Ramos (cell line): ENCODE measurements at regions not wholly inside any gene's neighbourhood (a gene's known extent, or its start where the extent isn't known, plus 50 kb on each side); places are given as distances from the start of the nearest gene placed in this dataset.

ENCODE experiments used
- in situ Hi-C: fragments of 300-500 bp; cut with MboI; formaldehyde crosslinking; loops from one replicate; pipeline ENCODE4 v1.14.3; 2022; ENCODE audit warnings: low sequenced_read_pairs; ENCODE audit not compliant: unreplicated experiment

DNA sequence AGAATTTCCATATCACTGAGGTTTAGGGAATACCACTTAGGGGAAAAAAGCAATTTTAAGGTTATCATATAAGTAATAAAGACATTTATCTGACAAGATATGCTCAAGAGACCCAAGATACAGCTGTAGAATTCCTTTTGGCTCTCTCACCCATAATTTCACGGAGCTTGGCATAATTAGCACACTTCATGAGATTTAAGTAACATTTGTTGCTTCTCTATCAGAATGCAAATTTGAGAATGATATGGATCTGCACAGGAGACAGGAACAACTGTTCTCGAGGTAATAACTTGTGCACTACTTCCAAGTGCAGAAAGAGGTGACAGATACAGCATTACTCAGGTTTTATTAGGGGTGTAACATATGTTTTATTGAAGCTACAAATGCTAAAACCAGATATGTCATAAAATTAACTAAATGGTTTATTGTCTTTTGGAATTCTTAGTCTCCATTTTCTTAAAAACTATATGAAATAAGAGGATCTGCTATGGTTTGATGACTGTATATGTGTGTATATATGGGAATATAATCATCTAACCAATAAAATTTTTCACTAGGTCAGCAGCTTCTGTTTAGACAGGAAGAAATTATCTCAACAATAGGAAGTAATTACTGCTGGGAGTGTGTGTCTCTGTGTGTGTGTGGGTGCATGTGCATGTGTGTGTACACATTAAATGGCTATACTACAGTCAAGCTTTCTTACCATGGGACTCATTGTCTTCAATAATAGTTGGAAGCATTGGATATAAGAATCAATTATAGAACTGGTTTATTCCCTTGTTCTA is 401.3 kb downstream of the PCDH17 start:
- in situ Hi-C loops, result no loop called here

DNA sequence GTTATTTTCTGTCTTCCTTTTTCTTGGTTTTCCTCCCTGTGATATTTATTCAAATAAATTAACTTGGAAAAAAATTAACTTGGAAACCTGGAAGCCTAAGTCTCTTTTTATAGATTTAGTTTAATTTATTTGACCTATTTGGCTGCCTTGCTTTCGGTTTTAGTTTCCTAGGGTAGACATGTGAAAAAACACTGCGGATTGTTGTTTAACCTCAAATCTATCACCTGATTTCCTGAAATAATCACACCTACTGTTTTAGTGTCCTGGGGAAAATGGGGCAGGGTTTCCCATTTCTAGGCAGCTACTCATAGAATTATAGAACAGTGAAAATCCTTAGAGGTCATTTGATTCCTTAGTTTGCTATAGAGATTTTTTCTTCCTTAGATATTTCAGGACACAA is 412.4 kb downstream of the PCDH17 start:
- in situ Hi-C loops, result no loop called here

DNA sequence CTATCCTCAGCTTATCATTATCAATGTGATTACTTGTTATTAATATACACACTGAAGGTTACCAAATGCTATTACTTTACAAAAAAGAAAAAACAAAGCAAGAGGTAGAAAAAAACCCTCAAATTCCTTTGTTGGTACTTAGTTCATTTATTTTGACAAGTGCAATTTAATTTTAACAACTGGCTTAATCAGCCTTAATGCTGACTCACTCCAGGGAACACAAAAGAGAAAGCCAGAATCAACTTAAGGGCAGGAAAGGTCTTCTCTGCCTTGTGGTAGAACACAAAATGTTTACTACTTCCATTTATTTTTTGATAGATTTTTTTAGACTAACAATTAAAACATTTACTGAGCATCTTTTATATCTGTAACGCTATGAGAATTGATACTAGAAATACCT is 417.1 kb downstream of the PCDH17 start:
- in situ Hi-C loops, result no loop called here

DNA sequence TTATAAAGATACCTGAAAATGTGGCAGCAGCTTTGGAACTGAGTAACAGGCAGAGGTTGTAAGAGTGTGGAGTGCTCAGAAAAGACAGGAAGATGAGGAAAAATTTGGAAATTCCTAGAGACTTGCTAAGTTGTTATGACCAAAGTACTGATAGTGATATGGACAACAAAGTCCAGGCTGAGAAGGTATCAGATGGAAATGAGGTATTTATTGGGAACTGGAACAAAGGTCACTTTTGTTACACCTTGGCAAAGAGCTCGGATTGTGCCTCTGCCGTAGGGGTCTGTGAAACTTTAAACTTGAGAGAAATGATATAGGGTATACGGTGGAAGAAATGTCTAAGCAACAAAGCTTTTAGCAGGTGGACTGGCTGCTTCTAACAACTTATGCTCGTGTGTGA is 419.9 kb downstream of the PCDH17 start:
- in situ Hi-C loops, result no loop called here

DNA sequence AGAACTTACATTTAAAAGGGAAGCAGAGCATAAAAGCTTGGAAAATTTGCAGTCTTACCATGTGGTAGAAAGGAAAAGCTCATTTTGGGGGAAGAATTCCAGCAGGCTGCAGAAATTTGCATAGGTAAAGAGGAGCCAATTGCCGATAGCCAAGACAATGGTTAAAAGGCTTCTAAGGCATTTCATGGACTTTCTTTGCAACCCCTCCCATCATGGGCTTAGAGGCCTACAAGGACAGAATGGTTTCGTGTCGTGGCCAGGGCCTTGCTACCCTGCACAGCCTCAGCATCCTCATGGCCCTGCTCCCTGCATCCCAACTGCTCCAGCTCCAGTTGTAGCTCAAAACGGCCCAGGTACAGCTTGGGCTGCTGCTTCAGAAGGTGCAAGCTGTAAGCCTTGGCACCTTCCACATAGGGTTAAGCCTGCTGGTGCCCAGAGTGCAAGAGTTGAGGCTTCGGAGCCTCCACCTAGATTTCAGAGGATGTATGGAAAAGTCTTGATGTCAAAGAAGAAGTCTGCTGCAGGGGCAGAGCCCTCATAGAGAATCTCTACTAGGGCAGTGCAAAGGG is 420.3 kb downstream of the PCDH17 start:
- in situ Hi-C loops, result no loop called here

DNA sequence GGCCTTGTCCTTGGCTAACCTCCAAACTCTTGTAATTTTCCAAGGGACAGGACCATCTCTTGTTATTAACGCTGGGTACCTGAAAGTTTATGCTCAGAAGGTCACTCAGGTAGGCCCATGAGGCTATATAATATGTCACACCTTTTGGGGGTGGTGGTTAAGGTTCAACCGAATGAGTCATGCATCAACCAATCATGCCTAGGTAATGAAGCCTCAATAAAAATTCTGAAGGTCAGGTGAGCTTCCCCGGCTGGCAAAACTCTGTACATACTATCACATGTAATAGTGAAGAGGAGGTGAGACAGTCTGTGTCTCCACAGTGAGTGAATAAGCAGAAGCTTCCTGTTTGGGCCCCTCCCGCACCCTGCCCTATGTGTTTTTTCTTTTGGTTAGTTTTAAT is 424.9 kb downstream of the PCDH17 start:
- in situ Hi-C loops, result no loop called here

DNA sequence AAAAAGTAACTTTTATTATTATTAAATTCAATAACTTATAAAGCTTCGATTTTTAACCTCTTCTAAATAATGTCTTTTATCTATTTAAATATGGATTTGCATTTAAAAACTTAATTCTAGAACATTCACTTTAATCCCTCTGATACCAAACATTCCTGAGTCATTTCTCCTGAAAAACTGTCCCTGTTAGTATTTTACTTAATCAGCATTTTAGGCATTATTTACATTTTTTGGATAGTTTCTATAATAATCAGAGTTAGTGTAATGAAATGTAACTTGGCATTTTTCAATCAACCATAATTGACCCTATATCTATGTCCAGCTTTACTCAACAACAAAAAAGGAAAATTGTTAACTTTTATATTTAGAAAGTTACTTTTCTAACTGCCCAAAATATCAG is 428.1 kb downstream of the PCDH17 start:
- in situ Hi-C loops, result no loop called here

DNA sequence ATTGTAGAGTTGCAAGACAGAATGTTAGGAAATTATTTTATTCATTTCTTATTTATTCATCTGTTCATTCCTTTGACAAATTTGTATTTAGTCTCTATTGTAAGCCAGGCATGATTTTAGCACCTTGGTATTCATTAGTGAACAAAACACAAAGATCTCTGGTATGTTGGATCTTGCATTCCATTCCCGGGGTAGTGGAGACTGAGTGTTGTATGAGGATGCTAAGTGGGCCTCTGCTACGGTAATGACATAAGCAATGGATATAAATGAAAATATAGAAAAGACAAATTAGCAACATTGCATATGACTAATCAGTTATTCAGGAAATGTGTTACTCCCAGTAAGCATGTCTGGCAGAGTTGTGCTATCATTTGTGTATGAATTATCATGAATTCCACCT is 449.3 kb downstream of the PCDH17 start:
- in situ Hi-C loops, result no loop called here

DNA sequence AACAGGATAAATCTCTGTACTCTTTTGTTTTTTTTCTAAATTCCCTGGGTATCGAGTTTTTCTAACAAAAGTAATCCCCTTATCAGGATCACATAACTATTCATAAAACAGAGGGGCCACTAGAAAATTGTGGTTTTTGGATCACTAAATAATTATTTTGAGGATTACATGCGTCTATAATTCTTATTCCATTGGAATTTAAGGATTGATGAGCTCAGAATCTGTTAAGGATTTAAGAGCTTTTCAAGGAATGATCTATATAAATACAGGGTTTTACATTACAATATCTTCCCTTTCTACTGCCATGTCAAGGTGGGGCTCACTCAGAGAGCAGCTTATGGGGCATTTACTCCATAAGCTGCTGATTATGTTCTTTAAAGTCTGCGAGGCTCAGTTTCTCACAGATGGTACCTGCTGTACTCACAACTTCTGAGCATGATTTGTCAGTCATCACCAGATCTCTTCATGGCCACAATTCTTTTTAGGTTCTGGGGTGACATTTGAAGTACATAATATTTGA is 449.8 kb downstream of the PCDH17 start:
- in situ Hi-C loops, result no loop called here

DNA sequence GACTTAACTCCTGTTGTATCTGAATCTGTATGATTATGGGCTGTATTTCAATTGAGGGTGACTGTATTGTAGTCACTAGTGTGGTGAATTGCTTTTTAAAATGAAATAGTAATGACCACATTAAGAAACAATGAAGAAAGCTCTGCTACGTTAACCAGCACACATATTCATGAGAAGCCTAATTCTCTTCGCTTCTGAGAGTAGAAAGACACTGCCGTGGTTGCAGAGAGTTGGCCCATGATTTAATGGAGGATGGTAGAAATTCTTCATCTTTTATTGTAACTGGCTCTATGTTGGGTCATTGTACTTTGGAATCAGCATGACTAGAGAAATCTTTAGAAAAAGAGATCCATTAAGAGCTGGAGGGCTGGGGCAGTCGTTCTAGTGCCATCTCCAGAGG is 451.5 kb downstream of the PCDH17 start:
- in situ Hi-C loops, result no loop called here

DNA sequence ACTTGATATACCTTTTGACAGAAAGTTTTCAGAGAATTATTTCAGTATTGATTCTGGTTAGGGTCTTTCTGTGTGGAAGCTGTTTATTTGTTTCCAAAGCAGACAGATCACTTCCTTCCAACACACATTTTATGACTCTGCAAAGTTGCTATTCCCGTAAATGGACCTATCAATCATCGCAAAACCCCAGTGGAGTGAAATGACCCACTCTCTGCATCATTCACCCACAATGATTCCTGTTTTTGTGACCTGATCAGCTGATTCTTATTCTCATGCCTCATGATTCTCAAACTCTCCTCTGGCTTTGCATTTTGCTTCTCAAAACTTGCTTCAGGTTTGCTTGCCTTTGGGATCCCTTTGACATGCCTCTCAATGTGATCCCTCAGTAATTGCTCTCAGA is 453.7 kb downstream of the PCDH17 start:
- in situ Hi-C loops, result no loop called here

DNA sequence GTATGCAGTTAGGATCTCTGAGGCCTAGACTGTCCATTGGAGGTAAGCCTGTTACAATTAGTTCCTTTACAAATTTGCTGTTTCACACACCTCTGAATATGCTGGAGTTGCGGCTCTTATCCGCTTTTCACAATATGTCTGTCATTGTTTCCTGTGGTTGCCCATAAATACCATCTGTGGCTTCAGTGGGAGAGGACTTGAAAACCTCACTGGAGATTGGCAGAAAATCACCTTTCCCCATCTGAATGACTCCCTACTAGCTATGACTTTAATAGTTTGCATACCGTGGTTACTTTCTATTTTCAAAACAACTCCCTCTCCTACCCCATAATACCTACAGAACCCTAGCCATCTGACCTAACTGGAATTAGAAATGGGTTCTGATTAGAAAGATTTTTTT is 454.3 kb downstream of the PCDH17 start:
- in situ Hi-C loops, result no loop called here

DNA sequence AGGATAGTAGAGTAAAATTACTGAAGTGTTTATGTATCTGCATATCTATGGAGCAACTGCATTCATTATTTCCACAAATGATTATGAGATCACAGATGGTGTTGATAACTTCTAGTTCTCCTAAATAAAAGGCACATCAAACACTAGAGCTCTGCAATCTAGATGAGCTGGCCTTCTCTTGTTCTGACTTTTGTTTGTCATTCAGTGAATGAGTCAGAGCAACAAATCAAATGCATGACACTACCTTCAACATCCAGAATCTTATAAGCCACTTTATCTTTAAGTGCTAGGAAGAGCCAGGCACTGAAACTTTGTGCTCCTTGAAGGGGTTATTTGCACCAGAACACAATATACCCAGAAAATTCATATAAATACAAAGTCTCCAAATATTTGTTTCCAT is 456.0 kb downstream of the PCDH17 start:
- in situ Hi-C loops, result no loop called here

DNA sequence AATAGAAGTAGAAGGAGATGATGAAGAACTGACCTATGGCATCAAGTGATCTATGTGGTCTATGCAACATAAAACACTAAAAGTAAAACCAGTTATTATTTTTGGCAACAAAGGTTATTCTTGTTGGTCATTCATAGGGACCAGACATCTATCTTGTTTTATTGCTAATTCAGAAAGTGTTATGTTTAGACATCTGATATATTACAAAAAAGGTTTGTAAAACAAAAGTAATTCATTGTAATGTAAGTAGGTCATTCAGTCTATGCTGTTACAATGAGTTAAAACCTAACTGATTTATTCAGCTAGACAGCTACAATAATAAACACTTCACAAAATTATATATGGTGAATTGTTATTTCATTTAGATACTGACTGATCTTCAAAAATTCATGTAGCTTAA is 461.9 kb downstream of the PCDH17 start:
- in situ Hi-C loops, result no loop called here

DNA sequence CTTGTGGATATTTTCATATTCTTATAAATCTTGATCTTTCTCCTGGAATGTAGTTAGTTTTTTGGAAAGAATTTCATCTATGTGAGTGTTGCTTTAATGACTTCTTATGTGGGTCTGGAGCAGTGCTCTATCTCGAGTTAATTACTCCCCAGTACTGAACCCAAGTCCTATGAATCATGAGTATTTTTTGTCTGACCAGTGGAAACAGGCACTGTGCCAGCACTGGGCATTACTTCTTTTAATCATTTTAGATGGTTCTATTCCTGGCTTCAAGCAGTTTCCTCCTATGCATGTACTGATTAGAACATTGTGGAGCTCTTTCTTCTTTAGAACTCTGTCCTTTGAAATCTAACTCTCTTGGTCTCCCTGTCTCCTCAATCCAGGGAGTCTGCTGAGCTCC is 466.3 kb downstream of the PCDH17 start:
- in situ Hi-C loops, result no loop called here

DNA sequence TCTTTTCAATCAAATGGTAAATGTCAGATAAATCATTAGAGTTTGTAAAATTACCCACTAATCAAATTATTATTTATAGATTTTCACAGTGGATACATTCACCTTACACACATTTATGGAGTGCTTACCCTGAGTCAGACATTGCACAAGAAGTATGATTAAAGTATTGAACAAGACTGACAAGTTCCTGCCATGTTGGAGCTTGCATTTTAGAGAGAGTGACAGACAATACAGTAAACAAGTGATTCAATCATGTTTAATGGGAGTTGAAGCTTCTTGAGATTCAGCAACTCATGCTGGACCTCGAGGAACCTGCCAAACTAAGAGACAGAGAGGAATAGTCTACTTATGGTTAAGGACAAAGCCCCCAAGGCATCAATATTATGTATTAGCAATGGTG is 487.8 kb downstream of the PCDH17 start:
- in situ Hi-C loops, result no loop called here

DNA sequence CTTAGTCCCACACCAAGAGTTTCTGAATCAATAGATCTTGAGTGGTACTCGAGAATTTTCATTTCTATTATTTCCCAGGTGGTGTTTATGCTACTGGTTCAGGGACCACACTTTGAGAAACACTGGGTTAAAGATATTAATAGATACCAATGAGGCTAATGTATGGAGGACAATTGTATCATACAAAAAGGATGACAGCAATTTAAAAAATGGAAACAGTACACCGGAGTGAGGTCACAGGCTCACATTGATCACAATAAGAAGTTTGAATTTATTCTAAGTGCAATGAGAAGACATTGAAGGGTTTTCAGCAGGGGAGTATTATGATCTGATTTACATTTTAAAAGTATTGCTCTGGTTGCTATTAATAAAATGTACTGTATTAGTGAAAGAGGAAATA is 488.3 kb downstream of the PCDH17 start:
- in situ Hi-C loops, result no loop called here

DNA sequence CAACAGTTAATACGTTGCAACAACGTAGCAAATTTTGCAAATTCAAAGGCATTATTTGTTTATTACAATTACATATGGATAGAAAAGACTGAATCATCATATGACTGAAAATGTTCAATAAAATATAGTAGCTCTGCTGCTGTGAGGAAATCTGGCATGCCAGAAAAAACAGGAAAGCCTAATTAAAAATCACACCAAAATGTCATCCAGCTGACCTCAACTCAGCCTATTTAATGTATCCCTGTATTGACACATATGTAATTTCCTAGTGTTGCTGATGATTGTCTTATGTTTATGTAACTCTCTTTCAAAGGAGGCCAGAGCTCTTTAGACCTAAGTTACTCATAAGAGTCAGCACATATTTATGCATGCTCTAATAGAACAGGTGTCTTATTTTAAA is 495.0 kb downstream of the PCDH17 start:
- in situ Hi-C loops, result no loop called here

DNA sequence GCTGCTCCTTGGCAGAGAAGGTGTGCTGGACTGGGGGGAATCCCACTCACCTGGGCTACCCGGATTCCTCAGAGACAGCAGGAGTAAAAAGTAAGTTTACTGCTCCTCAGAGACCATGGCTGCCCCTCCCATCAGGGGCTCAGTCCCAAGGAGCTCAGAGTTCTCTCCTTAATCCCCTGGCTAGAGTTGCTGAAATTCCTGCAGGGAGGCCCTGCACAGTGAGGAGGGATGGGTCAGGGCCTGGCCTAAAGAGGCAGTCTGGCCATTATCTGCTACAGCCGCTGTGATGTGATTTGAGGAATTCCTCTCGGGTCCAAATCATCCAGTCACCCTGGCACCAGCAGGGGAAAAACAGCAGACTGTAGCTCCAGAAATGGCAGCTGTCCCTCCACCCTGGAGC is 502.5 kb downstream of the PCDH17 start:
- in situ Hi-C loops, result no loop called here

DNA sequence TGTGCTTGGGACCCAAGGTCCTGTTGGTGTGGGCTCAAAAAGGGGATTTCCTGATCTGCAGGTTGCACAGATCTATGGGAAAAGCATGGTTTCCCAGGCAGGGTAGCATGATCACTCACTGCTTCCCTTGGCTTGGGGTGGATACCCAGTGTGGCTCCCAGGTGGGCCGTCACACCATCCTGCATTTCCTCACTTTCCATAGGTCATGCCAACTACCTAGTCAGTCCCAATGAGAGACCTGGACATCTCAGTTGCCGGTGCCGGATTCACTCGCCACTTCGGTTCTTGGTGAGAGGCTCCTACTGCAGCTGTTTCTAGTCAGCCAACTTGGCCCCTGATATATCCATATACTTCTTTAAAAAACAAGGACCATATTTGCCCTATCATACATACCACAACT is 503.0 kb downstream of the PCDH17 start:
- in situ Hi-C loops, result no loop called here

DNA sequence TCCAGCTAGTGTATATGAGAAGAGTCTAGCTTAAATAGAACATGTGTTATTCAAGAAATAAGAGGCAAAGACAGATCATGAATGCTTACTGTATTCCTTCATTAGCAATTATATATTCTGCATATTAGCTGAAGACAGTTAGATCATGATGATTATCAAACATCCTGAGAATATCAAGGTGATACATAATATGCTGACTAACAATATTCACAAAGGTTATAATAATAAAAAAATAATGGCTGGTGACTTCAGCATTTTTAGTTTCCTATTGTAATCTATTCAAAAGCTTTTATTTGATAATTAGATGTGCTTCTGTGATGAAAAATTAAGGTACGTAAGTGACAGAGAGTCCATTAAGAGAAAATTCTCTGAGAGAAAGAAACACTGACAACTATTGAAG is 511.4 kb downstream of the PCDH17 start:
- in situ Hi-C loops, result no loop called here

DNA sequence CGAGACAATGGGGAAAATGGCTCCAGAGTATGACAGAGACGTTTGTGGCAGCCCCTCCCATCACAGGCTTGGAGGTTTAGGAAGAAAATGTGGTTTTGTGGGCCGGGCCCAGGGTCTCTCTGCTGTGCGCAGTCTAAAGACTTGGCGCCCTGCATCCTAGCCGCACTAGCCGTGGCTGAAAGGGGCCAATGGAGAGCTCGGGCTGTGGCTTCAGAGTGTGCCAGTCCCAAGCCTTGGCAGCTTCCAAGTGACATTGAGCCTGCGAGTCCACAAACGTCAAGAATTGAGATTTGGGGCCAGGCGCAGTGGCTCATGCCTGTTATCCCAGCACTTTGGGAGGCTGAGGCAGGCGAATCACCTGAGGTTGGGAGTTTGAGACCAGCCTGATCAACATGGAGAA is 513.1 kb downstream of the PCDH17 start:
- in situ Hi-C loops, result no loop called here
